Astrocyte of the hippocampus (primary cell): ENCODE measurements at regions not wholly inside any gene's neighbourhood (a gene's known extent, or its start where the extent isn't known, plus 50 kb on each side); places are given as distances from the start of the nearest gene placed in this dataset.

Experiments used
- DNase-seq: peaks from one replicate; pipeline ENCODE4 v3.0.0; 2011; ENCODE audit warnings: low read depth, low spot score

DNA sequence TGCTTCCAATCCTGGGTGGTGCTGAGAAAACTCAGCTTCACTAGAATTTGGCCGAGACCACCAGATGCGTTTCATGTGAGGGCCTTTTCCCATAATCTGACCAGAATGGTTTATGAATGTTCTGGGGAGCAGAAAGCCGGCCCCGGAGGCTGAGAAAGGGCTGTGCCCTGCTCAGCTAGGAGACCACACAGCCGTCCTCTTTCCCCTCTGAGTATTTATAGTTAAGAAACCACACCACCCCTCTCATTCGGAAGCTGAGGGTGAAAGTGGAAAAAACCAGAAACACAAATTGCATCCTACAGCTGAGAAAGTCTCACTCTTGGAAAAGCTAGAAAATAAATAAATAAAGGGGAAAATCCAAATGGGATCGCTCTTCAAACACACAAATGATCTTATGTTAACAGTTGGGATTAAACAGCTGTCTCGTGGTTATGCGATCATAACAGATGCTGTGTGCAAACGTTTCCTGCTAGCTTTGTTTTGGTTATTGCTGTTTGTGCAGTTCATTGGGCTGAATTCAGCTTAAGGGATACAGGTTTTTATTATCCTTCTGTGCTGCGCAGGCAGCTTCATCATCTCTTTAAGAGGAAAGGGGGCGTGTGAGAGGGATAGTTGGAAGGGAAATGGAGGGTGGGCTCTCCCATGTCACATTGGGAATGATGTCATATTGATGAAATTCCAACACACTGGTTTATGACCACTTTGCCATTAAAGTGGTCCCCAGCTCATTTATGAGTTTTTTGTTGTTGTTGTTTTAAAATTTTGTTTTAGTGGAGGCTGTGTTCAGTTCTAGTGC is 1026.2 kb upstream of the NR2F2 start:
- no peak for DNase-seq

DNA sequence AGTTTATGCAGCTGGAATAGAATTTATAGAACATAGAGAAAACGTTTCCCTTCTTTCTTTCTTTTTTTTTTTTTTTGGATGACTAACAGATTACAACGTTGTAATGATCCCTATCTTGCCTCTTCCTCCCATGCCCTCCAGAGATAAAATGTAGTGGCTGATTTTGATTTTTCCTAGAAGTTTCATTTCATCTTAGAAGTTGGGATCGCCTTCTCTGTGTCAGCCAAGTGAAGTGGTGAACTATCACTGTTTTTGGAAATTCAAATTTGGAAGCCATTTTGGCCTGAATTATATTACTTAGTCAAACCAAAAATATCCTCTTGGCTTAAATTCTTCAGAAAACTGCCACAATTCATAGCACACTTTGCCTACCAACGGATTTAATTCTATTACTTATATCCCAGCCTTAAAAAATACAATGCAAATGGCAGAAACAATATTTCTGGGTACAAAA is 1025.5 kb upstream of the NR2F2 start:
- no peak for DNase-seq

DNA sequence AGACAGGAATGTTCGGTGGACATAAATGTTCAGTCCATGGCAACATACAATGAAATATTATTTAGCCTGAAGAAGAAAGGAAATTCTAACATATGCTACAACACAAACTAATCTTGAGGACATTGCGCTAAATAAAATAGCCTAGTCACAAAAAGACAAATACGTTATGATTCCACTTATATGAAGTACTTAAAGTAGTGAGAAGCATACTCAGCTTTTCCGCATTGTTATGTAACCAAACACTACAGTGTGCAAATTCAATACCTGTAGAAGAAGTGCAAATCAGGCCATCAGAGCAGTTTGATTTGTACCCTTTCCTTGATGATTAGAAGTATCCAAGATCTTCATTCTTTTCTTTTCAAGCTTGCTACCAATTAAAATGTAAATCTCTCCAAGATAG is 1023.4 kb upstream of the NR2F2 start:
- DNase-seq: no peak

DNA sequence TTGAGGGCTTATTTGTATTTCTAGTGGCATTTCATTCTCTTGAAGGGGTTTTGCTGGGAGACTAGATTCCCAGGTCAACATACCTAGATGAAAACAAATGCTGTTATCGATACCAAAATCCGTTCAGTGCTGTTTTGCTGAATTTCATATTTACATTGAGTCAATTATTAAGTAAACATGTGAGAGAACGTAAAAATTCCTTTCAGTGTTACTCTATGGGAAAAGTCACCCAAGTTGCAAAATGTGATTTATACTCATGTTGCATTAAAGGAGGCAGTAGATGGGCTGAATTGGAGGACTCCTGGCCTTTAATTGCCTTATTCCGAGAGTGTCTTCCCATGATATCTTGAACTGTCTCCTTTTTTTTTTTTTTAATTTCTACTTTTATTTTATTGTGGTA is 1011.3 kb upstream of the NR2F2 start:
- DNase-seq: no peak

DNA sequence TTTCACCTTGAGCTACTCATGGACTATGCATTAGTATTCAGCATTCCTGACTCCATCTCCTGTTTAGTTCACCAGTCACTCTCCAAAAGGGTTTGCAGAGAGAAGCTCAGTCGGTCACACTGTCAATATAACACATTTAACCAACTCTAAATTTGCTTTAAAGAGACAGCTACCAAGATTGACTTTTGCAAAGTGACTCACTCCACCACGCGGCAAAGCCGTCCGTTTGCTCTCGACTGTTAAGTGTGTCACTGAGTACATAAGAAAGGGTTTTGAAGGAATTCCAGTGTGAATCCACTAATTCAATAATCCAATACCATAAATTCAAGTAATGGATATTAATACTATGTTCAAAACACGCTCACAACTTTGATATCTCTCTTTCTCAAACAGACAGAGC is 1006.7 kb upstream of the NR2F2 start:
- DNase-seq: no peak

DNA sequence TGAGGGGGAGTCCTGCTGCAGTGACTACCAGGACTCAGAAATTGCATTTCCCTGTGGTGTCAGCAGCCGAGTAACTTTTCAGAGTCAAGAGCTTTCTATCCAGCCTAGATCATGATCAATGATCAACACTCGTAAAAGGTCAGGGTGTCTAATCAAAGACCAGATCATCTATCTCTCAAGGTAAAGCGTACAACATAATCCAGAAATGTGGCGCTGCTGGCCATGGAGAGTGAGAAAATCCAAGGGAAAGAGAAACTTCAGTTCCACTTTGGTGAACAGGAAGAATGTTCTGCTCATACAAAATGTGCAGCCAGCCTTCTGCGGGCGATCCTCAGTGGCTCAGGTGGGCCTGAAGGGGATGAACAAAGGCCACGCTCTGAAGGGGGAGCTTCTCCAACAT is 1005.8 kb upstream of the NR2F2 start:
- no peak for DNase-seq

DNA sequence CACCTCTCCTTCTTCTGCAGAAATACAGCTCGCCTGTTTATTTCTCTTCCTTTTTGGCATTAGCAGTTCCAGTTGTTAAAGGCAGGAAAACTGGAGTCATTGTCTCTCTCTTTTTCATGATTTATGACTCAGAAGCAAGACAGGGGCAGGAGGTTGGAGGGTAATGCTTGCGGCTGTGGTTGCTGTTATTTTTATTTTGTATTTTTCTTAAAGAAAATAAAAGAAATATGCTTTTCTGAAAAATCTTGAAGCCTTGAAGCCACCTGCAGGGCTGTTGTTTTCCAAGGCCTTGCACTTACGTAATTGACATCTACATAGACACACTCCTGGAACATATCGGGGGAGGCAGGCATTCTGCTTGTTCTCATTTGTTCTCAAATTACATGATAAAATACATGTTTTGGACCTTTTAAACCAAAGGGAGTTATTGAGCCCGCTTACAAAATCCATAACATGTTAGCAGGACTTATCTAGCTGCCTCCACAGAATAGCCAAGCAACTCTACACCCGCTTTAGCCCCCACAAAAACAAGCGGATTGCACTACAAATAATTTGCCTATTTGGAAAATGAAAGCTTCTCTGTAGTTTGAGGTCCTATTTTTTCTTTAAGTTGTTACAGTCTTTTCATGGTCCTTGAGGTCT is 1004.6 kb upstream of the NR2F2 start:
- peak; percentile 5 for DNase-seq

DNA sequence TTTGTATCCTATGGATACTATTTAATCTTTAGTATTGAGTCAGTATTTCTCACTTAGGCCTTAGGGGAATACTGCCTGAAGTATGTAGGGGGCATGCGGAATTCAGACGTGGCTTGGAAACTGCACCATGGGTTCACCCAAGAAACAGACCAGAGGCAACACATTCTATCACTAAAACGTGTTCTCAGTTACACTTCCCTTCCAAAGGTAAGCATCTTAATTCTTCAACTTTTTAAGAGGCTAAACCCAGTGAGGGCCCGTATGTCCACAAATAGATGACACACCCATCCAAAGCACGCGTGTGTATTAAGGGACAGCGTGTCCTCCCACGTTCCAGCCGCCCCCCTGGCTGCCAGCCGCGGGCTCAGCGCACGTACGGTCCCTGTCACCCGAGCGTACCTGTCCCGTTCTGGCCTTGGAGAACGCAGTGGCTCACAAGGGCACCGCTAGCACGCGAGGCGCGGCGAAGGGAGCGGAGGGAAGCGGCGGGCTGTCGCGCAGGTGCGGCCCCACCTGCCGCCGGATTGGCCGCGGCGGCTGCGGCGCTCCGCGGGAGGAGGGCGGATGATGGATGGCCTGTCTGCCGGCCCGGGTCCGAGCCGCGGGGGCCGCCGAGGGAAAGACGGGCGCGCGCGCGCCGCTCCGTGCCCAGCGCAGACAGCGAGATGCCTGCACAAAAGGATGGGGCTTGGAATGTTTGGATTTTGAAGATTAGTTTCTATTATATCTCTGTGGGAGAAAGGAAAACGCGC is 1003.9 kb upstream of the NR2F2 start:
- DNase-seq: peak; percentile 6

DNA sequence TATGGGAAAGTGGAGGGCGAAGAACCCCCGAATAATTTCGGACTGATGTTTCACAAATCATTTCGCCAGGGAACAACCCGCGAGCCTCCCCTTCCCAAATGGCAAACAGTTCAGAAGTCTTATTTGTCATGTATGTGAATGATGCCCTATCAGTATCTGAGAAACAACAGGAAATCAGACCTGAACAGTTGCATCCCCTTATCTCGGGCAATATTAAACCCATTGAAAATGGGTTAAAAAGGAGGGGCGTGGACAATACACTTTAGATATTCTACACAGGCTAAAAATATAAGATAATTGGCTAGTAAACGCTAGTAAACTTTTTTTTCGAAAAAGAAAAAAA is 1003.3 kb upstream of the NR2F2 start:
- no peak for DNase-seq

DNA sequence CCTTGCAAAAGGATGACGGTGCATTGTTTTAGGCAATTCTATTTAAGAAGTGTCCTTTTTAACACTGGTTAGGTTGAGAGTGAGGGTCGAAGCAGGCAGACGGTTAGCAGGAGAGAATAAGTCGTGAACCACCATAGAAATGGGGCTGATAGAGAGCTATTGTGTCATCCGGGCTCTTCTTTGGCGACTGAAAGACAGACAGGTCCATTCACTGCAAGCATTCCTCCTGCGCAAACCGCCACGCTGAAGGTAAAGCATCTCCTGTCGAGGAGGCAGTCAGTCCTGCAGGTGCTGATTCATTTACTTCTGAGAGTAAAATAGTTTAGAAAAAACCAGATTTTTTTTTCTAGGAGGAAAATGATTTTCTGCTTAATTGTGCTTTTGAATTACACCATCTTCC is 1002.8 kb upstream of the NR2F2 start:
- no peak for DNase-seq

DNA sequence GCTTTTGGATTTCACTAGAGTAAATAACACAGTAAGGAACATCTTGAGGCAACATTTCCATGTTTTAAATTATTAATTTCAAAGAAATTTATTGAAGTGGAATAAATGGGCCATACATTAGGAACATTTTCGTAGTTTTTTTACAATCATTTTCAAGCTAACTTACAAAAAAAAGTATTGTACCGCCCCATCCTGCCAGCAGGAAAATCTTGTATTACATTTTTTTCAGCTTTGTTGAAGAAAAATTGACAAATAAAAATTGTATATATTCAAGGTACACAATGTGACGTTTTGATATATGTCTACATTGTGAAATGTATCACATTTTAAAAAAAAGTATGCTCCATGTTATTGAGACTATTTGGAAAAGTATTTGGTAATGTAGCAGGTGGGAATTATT is 1001.9 kb upstream of the NR2F2 start:
- no peak for DNase-seq

DNA sequence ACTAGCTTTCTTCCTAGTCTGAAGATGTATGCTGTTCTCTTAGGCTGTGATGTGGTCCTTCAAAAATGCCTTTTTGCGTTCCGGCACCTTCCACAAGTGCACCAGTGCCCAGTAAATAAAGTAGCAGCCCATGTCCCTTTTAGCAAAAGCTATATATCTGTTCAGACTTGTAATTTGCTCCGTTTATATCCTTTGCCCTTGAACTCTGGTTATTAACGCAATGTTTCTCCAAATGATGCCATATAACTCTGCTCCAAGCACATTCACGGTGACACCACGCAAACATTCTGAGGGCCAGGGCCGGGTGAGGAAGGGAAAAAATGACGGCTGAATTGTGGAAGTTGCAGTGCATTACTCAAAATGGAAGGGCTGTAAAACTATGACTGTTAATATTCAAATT is 1001.1 kb upstream of the NR2F2 start:
- DNase-seq: no peak

DNA sequence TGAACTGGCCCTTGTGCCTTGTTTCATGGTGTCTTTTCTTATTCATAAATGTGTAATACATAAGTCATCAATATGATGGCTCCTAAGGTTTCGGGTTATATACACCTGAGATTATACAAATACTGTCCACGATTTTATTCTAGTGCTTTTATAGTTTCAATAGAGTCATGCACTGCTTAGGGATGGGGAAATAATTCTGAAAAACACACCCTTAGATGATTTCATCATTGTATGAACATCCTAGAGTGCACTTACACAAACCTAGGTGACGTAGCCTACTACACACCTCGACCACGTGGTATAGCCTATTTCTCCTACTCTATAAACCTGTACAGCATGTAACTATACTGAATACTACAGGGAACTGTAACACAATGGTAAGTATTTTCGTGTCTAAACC is 988.8 kb upstream of the NR2F2 start:
- no peak for DNase-seq

DNA sequence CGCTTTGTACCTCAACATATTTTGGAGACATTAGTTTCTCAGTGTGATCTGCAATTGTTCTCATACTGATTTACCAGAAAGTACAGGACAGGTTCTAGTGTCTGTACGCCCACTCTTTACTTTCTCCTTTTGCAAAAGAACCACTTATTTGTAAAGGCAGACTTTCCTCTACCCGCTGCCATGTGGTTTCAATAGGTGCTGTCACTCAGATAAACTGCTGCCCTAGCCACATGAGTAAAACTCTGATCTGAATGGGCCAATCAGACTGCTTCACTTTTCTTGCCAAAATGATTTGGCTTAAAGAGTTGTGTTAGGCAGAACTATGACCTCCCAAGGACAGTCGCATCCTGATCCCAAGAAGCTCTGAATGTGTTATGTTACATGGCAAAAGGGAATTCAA is 984.6 kb upstream of the NR2F2 start:
- no peak for DNase-seq

DNA sequence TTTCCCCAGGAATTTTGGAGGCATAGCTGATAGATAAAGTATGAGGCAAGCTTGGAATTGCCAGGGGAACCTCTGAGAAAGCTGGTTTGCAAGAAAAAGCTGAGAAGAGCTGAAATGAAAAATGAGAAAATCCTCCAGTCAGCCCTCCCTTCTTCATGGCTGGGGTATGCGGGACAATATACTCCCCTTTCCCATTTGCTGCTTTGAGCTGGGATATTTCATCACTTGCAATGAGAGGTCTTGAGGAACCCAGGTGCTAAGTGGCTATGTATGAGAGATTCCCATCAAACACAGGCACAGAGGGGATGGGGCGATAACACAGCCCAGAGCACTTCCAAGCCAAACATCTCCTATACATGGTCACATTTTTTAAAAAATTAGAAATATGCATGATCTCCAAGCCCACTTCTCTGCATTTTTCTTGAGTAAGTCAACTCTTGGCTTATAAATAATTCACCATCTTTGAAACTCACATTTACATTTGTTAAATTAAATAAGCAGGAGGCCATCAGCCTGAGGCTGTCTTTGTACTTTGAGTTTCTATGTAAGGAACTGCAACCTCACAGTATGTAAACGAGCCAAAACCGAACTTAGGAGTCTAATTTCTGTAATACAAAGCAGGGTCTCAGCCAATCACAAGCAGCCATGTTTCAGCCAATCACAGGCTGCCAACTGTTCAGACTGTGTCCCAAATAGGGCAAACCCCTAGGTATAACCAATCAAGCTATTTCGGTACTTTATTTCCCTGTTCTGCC is 983.6 kb upstream of the NR2F2 start:
- DNase-seq: peak; percentile 7

DNA sequence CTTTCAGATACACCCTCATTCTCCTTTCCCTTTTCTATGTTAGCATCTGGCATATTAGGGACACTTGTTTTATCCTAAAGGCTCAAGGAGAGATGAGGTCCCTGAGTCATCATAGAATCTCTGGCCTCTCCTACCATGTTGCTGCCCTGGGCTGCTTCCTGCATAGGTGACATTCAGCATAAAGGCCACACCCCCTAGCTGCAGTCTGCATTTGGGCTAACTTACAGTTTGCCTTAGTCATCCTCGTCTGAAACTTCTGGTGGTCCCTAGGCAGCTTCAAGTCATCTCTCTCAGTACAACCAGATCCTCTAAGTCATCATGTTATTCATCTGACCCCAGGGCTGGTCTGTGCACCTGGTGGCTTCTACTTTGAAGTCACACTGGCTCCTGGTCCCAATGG is 982.7 kb upstream of the NR2F2 start:
- DNase-seq: no peak

DNA sequence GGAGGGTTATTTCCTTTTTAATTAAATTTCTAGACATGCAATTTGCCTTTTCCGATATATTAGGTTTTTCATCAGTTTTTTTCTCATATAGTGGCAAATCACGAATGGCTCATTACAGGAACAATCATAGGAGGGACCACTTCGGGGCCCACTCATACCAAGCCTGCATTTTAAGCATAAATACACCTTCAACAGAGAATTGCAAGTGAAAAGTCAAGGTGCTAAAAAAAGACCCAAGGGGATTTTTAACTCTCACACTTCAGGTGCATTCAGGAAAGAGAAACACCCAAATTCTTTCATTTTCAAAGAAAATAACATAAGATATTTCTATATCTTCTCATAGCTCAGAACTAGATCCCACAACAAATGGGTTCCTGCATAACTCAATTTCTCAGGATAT is 979.6 kb upstream of the NR2F2 start:
- DNase-seq: no peak

DNA sequence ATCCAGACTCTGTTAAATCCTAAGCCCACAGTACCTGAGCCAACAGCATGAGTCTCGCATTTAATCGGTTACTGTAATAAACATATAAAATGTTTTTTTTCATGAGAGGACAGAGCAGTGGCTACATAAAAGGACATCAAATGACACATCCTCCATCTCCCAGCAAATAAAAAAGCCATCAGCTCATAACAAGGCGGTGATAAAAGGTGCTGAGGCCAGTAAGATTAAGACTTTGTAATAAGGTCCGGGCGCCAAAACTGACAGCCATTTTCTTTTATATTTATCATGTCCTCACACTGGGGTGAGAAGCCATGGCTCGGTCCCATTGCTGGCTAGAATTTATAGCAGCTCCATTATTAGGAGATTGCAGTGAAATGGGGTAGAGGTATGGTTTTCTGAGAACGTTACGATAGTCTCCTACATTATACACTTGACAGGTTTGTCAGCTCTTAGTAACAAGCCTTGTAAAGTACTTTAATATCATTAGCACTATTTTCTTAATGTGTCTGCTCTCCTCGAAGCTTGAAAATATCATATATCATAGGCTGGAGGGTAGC is 977.8 kb upstream of the NR2F2 start:
- no peak for DNase-seq

DNA sequence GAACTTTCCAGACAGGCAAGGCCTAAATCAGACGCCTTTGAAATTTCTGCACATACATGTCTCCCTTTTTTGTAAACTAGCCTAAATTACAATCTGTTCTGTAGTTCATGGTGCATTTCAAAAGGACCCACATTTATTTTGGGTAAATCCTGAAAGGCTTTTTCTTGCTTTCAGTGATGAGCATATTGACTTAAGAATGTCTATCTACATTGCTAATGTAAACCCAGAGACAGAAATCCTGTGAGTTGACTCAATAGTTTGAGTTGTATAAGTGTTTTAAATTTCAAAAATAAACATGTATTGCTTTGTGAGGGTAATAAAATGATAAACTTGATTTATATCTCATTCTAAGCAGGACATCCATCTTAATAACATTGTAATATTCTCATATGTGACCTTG is 977.0 kb upstream of the NR2F2 start:
- DNase-seq: no peak

DNA sequence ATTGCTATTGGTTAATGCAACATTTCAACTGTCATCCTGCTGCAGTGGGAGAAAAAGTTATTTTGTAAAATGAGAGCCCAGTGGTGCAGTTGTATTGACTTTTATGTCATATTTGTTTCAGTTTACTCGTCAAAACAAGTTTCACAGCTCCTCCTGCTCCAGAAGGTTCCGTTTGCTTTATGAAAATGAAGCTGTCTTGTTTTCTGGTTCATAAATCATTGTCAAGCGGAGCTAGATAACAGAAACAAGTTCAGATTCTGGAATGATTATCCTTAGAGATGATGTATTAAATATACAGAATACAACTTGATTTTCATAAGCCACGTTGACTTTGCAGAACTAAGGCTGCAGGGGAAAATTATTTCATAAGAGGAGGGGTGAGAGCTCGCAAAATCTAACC is 970.5 kb upstream of the NR2F2 start:
- DNase-seq: no peak

DNA sequence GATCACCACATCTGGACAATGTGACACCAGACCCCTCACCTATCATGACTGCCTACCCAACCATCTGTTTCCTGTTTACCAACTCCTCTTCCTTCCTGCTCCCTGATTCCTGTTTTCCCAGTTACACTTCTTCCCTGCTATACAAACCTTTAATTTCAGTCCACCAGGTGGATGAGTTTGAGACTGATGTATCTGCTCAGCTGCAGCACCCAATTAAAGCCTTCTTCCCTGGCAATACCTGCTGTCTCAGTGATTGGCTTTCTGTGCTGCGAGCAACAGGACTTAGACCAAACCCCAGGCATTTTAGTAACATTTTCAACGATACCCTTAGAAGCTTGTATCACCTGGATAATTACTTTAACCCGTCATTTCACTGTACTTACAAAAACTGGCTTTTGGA is 968.2 kb upstream of the NR2F2 start:
- no peak for DNase-seq

DNA sequence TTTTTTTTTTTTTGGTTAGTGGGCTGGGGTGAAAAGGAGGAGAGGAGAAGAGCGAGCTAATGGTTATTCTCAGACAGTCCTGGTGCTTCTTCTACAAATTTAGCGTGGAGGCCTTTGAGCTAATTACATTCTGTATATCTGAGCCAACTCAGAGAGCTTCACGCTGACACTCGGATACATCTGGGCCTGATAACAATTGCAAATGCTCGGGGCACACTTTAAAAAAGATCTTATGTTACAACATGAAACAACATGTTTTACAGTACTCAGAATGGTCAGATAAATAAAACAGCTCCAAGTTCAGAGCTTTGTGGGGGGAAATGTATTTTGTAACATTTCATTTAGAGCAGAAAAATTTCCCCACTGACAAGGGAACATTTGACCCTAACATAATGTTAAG is 966.9 kb upstream of the NR2F2 start:
- no peak for DNase-seq
